ENCODE measurements at regions not wholly inside any gene's neighbourhood (a gene's known extent, or its start where the extent isn't known, plus 50 kb on each side); places are given as distances from the start of the nearest gene placed in this dataset.

DNA sequence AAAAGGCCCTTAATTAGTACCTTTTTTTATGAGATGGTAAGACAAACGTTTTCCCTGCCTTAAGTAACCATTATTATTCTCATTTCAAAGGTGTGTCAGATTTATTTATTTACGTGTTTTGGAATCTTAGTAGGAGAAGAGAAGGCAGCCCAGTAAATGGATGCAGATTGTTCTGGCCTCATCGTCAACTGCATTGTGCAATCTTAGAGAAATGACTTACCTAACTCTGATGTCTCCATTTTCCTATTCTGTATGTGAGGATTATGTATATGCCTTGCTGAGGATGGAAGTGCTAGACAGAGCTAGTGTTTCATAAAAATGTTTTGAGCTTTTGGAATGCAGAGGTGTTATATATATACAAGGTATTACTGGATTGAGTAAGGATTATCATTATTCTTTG is 97.0 kb upstream of the JAG1 start:
- Histone ChIP-seq H3K4me1 (ENCODE audit: low read depth, poor library complexity, severe bottlenecking) (no peaks in the 10 kb centered on the region), H3K27me3 (ENCODE audit: insufficient read depth, low read depth) (no peaks in the 10 kb centered on the region), H2AFZ (ENCODE audit: low read depth) (no peak overlapping the region), H3K9ac (no peak overlapping the region), H3K27ac (no peak overlapping the region), H3K79me2 (ENCODE audit: insufficient read depth, low read depth) (no peaks in the 10 kb centered on the region), H3K4me2 (no peak overlapping the region), H4K20me1 (ENCODE audit: insufficient read depth) (no peaks in the 10 kb centered on the region), H3K4me3 (IDR thresholded peaks at IDR 0.05; ENCODE audit: insufficient read depth, low read depth, low read length) (no peak overlapping the region), H3K36me3 (ENCODE audit: insufficient read depth) (no peaks in the 10 kb centered on the region)
- TF ChIP-seq CTCF (conservative IDR thresholded peaks at IDR 0.05; ENCODE audit: low read depth, low read length): no peak

- H2AFZ ChIP-seq (ENCODE audit: low read depth): no peak overlapping the region
- TF ChIP-seq CTCF (conservative IDR thresholded peaks at IDR 0.05; ENCODE audit: low read depth, low read length): no peak
- no peak overlapping the region for H3K4me2 ChIP-seq
- H3K4me1 ChIP-seq (ENCODE audit: low read depth, poor library complexity, severe bottlenecking): no peaks in the 10 kb centered on the region
- no peaks in the 10 kb centered on the region for H3K79me2 ChIP-seq (ENCODE audit: insufficient read depth, low read depth)
- H3K36me3 ChIP-seq (ENCODE audit: insufficient read depth): no peaks in the 10 kb centered on the region
- H3K4me3 ChIP-seq (IDR thresholded peaks at IDR 0.05; ENCODE audit: insufficient read depth, low read depth, low read length): no peak overlapping the region
- H3K27ac ChIP-seq: no peak overlapping the region
- no peak overlapping the region for H3K9ac ChIP-seq
- H3K27me3 ChIP-seq (ENCODE audit: insufficient read depth, low read depth): no peaks in the 10 kb centered on the region
- H4K20me1 ChIP-seq (ENCODE audit: insufficient read depth): no peaks in the 10 kb centered on the region
Observed at GRCh38 chr20:10771435-10772140, 97.8 kb upstream of the JAG1 start.

DNA sequence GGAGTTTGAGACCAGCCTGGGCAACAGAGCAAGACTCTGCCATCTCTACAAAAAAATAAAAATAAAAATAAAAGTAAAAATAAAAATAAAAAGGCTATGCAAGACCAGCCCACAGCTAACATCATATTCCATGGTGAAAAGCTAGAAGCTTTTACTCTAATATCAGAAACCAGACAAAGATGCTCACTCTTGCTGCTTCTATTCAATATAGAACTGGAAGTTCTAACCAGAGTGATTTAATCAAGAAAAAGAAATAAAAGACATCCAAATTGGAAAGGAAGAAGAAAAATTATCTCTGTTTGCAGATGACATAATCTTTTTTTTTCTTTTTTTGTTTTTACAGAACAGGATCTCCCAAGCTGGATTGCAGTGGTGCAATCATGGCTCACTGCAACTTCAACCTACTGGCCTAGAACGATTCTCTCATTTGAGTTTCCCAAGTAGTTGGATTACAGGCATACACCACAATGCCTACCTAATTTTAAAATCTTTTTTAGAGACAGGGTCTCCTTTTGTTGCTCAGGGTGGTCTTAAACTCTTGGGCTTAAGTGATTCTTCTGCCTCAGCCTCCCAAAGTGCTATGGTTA is 100.7 kb upstream of the JAG1 start:
- Histone ChIP-seq H3K9ac (no peak overlapping the region), H3K79me2 (ENCODE audit: insufficient read depth, low read depth) (no peaks in the 10 kb centered on the region), H2AFZ (ENCODE audit: low read depth) (no peak overlapping the region), H3K4me3 (IDR thresholded peaks at IDR 0.05; ENCODE audit: insufficient read depth, low read depth, low read length) (no peak overlapping the region), H3K4me2 (no peak overlapping the region), H3K4me1 (ENCODE audit: low read depth, poor library complexity, severe bottlenecking) (no peaks in the 10 kb centered on the region), H3K27ac (no peak overlapping the region), H4K20me1 (ENCODE audit: insufficient read depth) (no peaks in the 10 kb centered on the region), H3K27me3 (ENCODE audit: insufficient read depth, low read depth) (no peaks in the 10 kb centered on the region), H3K36me3 (ENCODE audit: insufficient read depth) (no peaks in the 10 kb centered on the region)
- no peak for TF ChIP-seq CTCF (conservative IDR thresholded peaks at IDR 0.05; ENCODE audit: low read depth, low read length)

DNA sequence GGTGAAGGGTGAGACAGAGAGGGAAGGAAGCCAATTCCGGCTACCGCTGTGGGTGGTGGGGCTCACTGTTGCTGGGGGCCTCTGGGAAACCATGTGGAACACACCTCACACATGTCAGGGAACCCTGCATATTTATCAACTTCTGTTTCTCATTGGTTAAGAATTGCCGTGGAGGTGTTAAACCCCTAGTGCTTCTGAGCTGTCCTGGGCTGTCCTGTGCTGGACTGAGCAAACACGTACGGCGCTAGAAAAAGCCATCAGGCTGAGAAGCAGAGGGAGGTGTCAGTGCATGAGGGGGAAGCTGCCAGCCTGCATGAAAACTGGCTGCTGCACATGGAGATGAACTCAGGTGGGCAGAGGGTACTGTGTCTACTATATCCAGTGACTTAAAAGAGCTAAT is 103.9 kb upstream of the JAG1 start:
- H3K4me1 ChIP-seq (ENCODE audit: low read depth, poor library complexity, severe bottlenecking): no peaks in the 10 kb centered on the region
- TF ChIP-seq CTCF (conservative IDR thresholded peaks at IDR 0.05; ENCODE audit: low read depth, low read length): no peak
- no peak overlapping the region for H2AFZ ChIP-seq (ENCODE audit: low read depth)

More for the DNA sequence above, 103.9 kb upstream of the JAG1 start:
- no peaks in the 10 kb centered on the region for H4K20me1 ChIP-seq (ENCODE audit: insufficient read depth)
- H3K9ac ChIP-seq: no peak overlapping the region
- H3K79me2 ChIP-seq (ENCODE audit: insufficient read depth, low read depth): no peaks in the 10 kb centered on the region
- no peak overlapping the region for H3K4me3 ChIP-seq (IDR thresholded peaks at IDR 0.05; ENCODE audit: insufficient read depth, low read depth, low read length)
- no peaks in the 10 kb centered on the region for H3K36me3 ChIP-seq (ENCODE audit: insufficient read depth)
- H3K4me2 ChIP-seq: no peak overlapping the region
- H3K27me3 ChIP-seq (ENCODE audit: insufficient read depth, low read depth): no peaks in the 10 kb centered on the region
- H3K27ac ChIP-seq: no peak overlapping the region

Data from KMS-11 (cell line).